ENCODE measurements at regions not wholly inside any gene's neighbourhood (a gene's known extent, or its start where the extent isn't known, plus 50 kb on each side); places are given as distances from the start of the nearest gene placed in this dataset.

GRCh38 chr18:40088130-40088529 lies 1866.9 kb upstream of the PIK3C3 start:
- TF ChIP-seq, protein P1, sequence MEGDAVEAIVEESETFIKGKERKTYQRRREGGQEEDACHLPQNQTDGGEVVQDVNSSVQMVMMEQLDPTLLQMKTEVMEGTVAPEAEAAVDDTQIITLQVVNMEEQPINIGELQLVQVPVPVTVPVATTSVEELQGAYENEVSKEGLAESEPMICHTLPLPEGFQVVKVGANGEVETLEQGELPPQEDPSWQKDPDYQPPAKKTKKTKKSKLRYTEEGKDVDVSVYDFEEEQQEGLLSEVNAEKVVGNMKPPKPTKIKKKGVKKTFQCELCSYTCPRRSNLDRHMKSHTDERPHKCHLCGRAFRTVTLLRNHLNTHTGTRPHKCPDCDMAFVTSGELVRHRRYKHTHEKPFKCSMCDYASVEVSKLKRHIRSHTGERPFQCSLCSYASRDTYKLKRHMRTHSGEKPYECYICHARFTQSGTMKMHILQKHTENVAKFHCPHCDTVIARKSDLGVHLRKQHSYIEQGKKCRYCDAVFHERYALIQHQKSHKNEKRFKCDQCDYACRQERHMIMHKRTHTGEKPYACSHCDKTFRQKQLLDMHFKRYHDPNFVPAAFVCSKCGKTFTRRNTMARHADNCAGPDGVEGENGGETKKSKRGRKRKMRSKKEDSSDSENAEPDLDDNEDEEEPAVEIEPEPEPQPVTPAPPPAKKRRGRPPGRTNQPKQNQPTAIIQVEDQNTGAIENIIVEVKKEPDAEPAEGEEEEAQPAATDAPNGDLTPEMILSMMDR (IDR thresholded peaks at IDR 0.05; ENCODE audit: borderline replicate concordance, extremely low read depth, insufficient read depth), result no peak
- Histone ChIP-seq H3K4me3 (ENCODE audit: low read length in 3 of 3) (peak overlapping the region in 2 of 3 donors; percentile 29 to 48), H3K9me3 (ENCODE audit: control insufficient read depth in 2 of 3, insufficient read depth in 1 of 3, low read length in 3 of 3) (no peaks in the 10 kb centered on the region), H3K27me3 (ENCODE audit: control insufficient read depth, insufficient read depth, low read length) (no peaks in the 10 kb centered on the region), H3K27ac (ENCODE audit: low read depth in 2 of 2, low read length in 2 of 2) (no peak overlapping the region), H3K4me1 (ENCODE audit: control insufficient read depth in 2 of 3, insufficient read depth in 2 of 3, low read depth in 1 of 3, low read length in 3 of 3) (no peaks in the 10 kb centered on the region), H3K36me3 (ENCODE audit: control insufficient read depth in 2 of 3, insufficient read depth in 3 of 3, low read length in 3 of 3) (no peaks in the 10 kb centered on the region), H3K9ac (ENCODE audit: low read length in 3 of 3) (no peak overlapping the region)
- no peak for FAIRE-seq
- no peak for DNase-seq
- intact Hi-C loops (cut with DNase I), result no loop called here

DNA sequence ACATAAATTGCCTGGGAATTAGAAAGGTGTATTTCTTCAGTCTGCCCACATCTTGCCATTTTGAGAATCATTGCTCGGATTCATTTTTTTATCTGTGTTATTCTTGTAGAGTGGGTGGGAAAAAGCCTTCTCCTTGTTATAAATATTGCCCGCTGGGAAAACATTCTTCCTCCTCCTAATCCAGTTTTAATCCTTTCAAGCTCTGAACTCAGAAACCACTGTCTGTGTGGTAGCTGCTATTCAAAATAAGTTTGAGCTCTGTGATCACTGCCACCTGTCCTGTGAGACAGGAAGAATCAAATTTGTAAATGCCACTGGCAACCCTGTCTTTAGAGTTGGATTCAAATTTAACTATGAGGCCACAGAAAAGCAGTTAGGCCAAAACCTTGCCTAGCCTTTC lies 1875.2 kb upstream of the PIK3C3 start:
- no peaks in the 10 kb centered on the region for H3K27me3 ChIP-seq (ENCODE audit: control insufficient read depth, insufficient read depth, low read length)
- no peak for DNase-seq
- no peaks in the 10 kb centered on the region for H3K9me3 ChIP-seq (ENCODE audit: control insufficient read depth in 2 of 3, insufficient read depth in 1 of 3, low read length in 3 of 3)
- no peaks in the 10 kb centered on the region for H3K4me1 ChIP-seq (ENCODE audit: control insufficient read depth in 2 of 3, insufficient read depth in 2 of 3, low read depth in 1 of 3, low read length in 3 of 3)
- no peak overlapping the region for H3K27ac ChIP-seq (ENCODE audit: low read depth in 2 of 2, low read length in 2 of 2)
- no peak for FAIRE-seq
- H3K9ac ChIP-seq (ENCODE audit: low read length in 3 of 3), result no peak overlapping the region
- TF ChIP-seq, protein P1 (IDR thresholded peaks at IDR 0.05; ENCODE audit: borderline replicate concordance, extremely low read depth, insufficient read depth), result no peak
- H3K36me3 ChIP-seq (ENCODE audit: control insufficient read depth in 2 of 3, insufficient read depth in 3 of 3, low read length in 3 of 3), result no peaks in the 10 kb centered on the region
- no peak overlapping the region for H3K4me3 ChIP-seq (ENCODE audit: low read length in 3 of 3)
- intact Hi-C loops (cut with DNase I), result no loop called here

DNA sequence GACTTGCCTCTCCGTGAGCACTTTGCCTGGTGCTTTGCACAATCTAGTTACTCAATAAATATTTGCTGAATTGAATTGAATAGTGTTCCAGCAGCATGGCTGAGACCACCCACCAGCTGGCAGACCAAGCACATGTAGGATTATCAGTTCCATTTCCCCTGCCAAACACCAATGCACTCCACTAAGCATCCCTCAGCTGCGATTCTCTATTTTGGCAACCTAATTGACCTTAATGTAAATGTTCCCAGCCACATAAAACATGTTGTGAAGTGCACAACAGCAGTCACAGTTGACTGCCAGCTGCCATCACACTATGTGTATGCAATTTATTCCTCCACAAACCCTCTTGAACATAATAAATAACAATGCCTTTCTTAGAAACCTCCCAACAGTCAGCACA lies 1879.4 kb upstream of the PIK3C3 start:
- TF ChIP-seq, protein P1 (IDR thresholded peaks at IDR 0.05; ENCODE audit: borderline replicate concordance, extremely low read depth, insufficient read depth), result no peak

GRCh38 chr18:40072761-40073160 lies 1882.3 kb upstream of the PIK3C3 start:
- intact Hi-C loops (cut with DNase I), result no loop called here
- H3K9me3 ChIP-seq (ENCODE audit: control insufficient read depth in 2 of 3, insufficient read depth in 1 of 3, low read length in 3 of 3), result no peaks in the 10 kb centered on the region
- H3K4me3 ChIP-seq (ENCODE audit: low read length in 3 of 3), result no peak overlapping the region
- no peak overlapping the region for H3K9ac ChIP-seq (ENCODE audit: low read length in 3 of 3)
- no peaks in the 10 kb centered on the region for H3K27me3 ChIP-seq (ENCODE audit: control insufficient read depth, insufficient read depth, low read length)
- FAIRE-seq (no peak), DNase-seq (no peak)
- no peak overlapping the region for H3K27ac ChIP-seq (ENCODE audit: low read depth in 2 of 2, low read length in 2 of 2)
- no peaks in the 10 kb centered on the region for H3K36me3 ChIP-seq (ENCODE audit: control insufficient read depth in 2 of 3, insufficient read depth in 3 of 3, low read length in 3 of 3)
- TF ChIP-seq, protein P1 (IDR thresholded peaks at IDR 0.05; ENCODE audit: borderline replicate concordance, extremely low read depth, insufficient read depth), result no peak
- no peaks in the 10 kb centered on the region for H3K4me1 ChIP-seq (ENCODE audit: control insufficient read depth in 2 of 3, insufficient read depth in 2 of 3, low read depth in 1 of 3, low read length in 3 of 3)

More for the DNA sequence above, 1879.4 kb upstream of the PIK3C3 start:
- intact Hi-C loops (cut with DNase I), result no loop called here
- no peaks in the 10 kb centered on the region for H3K27me3 ChIP-seq (ENCODE audit: control insufficient read depth, insufficient read depth, low read length)
- no peaks in the 10 kb centered on the region for H3K4me1 ChIP-seq (ENCODE audit: control insufficient read depth in 2 of 3, insufficient read depth in 2 of 3, low read depth in 1 of 3, low read length in 3 of 3)
- no peak for FAIRE-seq
- H3K4me3 ChIP-seq (ENCODE audit: low read length in 3 of 3), result no peak overlapping the region
- H3K9me3 ChIP-seq (ENCODE audit: control insufficient read depth in 2 of 3, insufficient read depth in 1 of 3, low read length in 3 of 3), result no peaks in the 10 kb centered on the region
- H3K27ac ChIP-seq (ENCODE audit: low read depth in 2 of 2, low read length in 2 of 2), result no peak overlapping the region
- no peaks in the 10 kb centered on the region for H3K36me3 ChIP-seq (ENCODE audit: control insufficient read depth in 2 of 3, insufficient read depth in 3 of 3, low read length in 3 of 3)
- no peak overlapping the region for H3K9ac ChIP-seq (ENCODE audit: low read length in 3 of 3)
- no peak for DNase-seq
